GM23338 (cell line): ENCODE measurements at regions not wholly inside any gene's neighbourhood (a gene's known extent, or its start where the extent isn't known, plus 50 kb on each side); places are given as distances from the start of the nearest gene placed in this dataset.

Experiments used
- ATAC-seq: fragments of 200-7000 bp; cut with Tn5 transposase; 3 replicates; pipeline ENCODE4 v1.9.1; 2020
- DNase-seq: peaks from one replicate; pipeline ENCODE4 v3.0.0-alpha.2; 2015; ENCODE audit warnings: low spot score
- H2AFZ ChIP-seq: fragments of 200-600 bp; sonication (generic); 2 replicates; pipeline ENCODE4 v1.8.0; 2016; ENCODE audit warnings: antibody characterized with exemption, mild to moderate bottlenecking, moderate library complexity
- H3F3A ChIP-seq: fragments of 200-600 bp; sonication (generic); replicated peaks from 2 replicates; pipeline ENCODE4 v1.8.0; 2017; ENCODE audit warnings: antibody characterized with exemption, mixed run types, low read depth
- H3K27ac ChIP-seq: fragments of 200-600 bp; sonication (generic); 2 replicates; pipeline ENCODE4 v1.6.1; 2016; ENCODE audit warnings: low read depth
- H3K27me3 ChIP-seq: fragments of 200-600 bp; sonication (generic); 2 replicates; pipeline ENCODE4 v1.8.0; 2016; ENCODE audit warnings: mild to moderate bottlenecking, mixed run types, moderate library complexity; ENCODE audit not compliant: insufficient read depth
- H3K36me3 ChIP-seq: fragments of 200-600 bp; sonication (generic); 2 replicates; pipeline ENCODE4 v1.8.0; 2016; ENCODE audit warnings: mild to moderate bottlenecking; ENCODE audit not compliant: insufficient read depth
- H3K4me1 ChIP-seq: fragments of 200-600 bp; sonication (generic); 2 replicates; pipeline ENCODE4 v1.8.0; 2016; ENCODE audit warnings: mild to moderate bottlenecking, moderate library complexity; ENCODE audit not compliant: insufficient read depth
- H3K4me2 ChIP-seq: fragments of 200-600 bp; sonication (generic); 2 replicates; pipeline ENCODE4 v1.7.1; 2017; ENCODE audit warnings: mixed run types
- H3K4me3 ChIP-seq: fragments of 200-600 bp; sonication (generic); 2 replicates; pipeline ENCODE4 v1.6.1; 2016; ENCODE audit warnings: mixed run types
- H3K79me2 ChIP-seq: fragments of 200-600 bp; sonication (generic); replicated peaks from 2 replicates; pipeline ENCODE4 v1.8.0; 2017; ENCODE audit warnings: mild to moderate bottlenecking; ENCODE audit not compliant: insufficient read depth
- H3K9me2 ChIP-seq: fragments of 200-600 bp; sonication (generic); 2 replicates; pipeline ENCODE4 v1.8.0; 2017; ENCODE audit not compliant: insufficient read depth
- H4K20me1 ChIP-seq: fragments of 200-600 bp; sonication (generic); replicated peaks from 2 replicates; pipeline ENCODE4 v1.8.0; 2017; ENCODE audit warnings: mild to moderate bottlenecking; ENCODE audit not compliant: insufficient read depth
- H3K27ac Mint-ChIP-seq: 2 replicates; pipeline ENCODE4 v1.8.0; 2020; ENCODE audit warnings: inconsistent platforms, mild to moderate bottlenecking, moderate library complexity, mixed read lengths
- H3K27me3 Mint-ChIP-seq: 3 replicates; pipeline ENCODE4 v1.8.0; 2022; ENCODE audit warnings: low read depth, mild to moderate bottlenecking, moderate library complexity, mixed read lengths, inconsistent platforms; ENCODE audit not compliant: insufficient read depth, poor library complexity
- H3K36me3 Mint-ChIP-seq: 3 replicates; pipeline ENCODE4 v1.8.0; 2021; ENCODE audit warnings: low read depth, mild to moderate bottlenecking, inconsistent platforms, moderate library complexity, mixed read lengths
- H3K4me1 Mint-ChIP-seq: 3 replicates; pipeline ENCODE4 v1.8.0; 2020; ENCODE audit warnings: mild to moderate bottlenecking, inconsistent platforms, mixed read lengths
- H3K4me3 Mint-ChIP-seq: 3 replicates; pipeline ENCODE4 v1.8.0; 2021; ENCODE audit warnings: moderate library complexity, mild to moderate bottlenecking, inconsistent platforms, mixed read lengths
- H3K9me3 Mint-ChIP-seq: 3 replicates; pipeline ENCODE4 v1.8.0; 2020; ENCODE audit warnings: moderate library complexity, mild to moderate bottlenecking, inconsistent platforms, mixed read lengths
- EZH2 ChIP-seq: fragments of 200-600 bp; sonication (generic); IDR thresholded peaks from one replicate; pipeline ENCODE4 v1.8.0; 2017; ENCODE audit warnings: antibody characterized with exemption, mild to moderate bottlenecking, low read depth; ENCODE audit not compliant: unreplicated experiment
- JUNB ChIP-seq: IDR thresholded peaks from one replicate; pipeline ENCODE4 v1.6.1; 2016; ENCODE audit warnings: antibody characterized with exemption; ENCODE audit not compliant: unreplicated experiment
- POLR2AphosphoS5 ChIP-seq: IDR thresholded peaks from 2 replicates; pipeline ENCODE4 v1.6.1; 2016; ENCODE audit warnings: antibody characterized with exemption, low read depth
- ZNF331 ChIP-seq: fragments of 250-450 bp; sonication (Bioruptor Pico); IDR thresholded peaks from 2 replicates; pipeline ENCODE4 v1.5.0; 2020; ENCODE audit warnings: low read depth, mild to moderate bottlenecking, moderate library complexity
- TF ChIP-seq, protein P1 (sequence below): IDR thresholded peaks from one replicate; pipeline ENCODE4 v1.6.1; 2018; ENCODE audit warnings: antibody characterized with exemption; ENCODE audit not compliant: unreplicated experiment
- TF ChIP-seq, protein P2 (sequence below): fragments of 250-450 bp; sonication (Bioruptor Pico); IDR thresholded peaks from 2 replicates; pipeline ENCODE4 v1.5.0; 2020; ENCODE audit warnings: mild to moderate bottlenecking, moderate library complexity
- TF ChIP-seq, protein P3 (sequence below): IDR thresholded peaks from 2 replicates; pipeline ENCODE4 v1.6.1; 2016; ENCODE audit warnings: antibody characterized with exemption

DNA sequence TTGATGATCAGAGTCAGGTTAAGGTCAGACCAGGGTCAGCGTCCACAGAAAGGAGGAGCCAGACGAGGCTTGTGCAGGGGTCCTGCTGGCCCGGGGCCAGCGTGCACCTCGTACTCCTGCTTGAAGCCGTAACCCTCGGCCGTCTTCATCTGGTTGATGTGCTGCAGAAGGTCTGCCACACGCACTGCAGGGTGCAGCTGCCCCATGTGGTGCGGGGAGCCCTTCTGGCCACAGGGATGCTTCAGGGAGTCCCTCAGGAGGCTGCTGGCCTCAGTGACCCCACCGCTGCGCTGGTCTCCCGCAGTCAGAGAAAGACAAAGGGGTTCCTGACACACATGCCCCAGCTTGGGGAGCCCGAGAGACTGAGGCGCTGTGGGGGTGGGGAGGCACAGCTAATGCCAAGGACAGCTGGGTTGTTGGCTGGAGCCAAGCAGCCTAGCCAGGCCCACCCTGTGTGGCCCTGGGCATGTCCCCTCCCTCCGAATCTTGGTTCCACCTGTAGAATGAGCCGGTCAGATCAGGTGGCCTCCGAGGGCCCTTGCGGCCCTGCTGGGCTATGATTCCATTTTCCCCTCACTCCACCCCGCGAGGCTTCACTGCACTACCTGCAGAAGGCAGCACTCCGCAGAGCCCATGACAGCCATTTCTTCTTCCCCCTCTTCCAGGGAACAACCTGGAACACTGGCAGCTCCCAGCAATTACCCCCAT lies 251.9 kb downstream of the PTPRU start (continued):
- TF ChIP-seq, protein P1, sequence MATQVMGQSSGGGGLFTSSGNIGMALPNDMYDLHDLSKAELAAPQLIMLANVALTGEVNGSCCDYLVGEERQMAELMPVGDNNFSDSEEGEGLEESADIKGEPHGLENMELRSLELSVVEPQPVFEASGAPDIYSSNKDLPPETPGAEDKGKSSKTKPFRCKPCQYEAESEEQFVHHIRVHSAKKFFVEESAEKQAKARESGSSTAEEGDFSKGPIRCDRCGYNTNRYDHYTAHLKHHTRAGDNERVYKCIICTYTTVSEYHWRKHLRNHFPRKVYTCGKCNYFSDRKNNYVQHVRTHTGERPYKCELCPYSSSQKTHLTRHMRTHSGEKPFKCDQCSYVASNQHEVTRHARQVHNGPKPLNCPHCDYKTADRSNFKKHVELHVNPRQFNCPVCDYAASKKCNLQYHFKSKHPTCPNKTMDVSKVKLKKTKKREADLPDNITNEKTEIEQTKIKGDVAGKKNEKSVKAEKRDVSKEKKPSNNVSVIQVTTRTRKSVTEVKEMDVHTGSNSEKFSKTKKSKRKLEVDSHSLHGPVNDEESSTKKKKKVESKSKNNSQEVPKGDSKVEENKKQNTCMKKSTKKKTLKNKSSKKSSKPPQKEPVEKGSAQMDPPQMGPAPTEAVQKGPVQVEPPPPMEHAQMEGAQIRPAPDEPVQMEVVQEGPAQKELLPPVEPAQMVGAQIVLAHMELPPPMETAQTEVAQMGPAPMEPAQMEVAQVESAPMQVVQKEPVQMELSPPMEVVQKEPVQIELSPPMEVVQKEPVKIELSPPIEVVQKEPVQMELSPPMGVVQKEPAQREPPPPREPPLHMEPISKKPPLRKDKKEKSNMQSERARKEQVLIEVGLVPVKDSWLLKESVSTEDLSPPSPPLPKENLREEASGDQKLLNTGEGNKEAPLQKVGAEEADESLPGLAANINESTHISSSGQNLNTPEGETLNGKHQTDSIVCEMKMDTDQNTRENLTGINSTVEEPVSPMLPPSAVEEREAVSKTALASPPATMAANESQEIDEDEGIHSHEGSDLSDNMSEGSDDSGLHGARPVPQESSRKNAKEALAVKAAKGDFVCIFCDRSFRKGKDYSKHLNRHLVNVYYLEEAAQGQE, result no peak
- no peak for TF ChIP-seq ZNF331

DNA sequence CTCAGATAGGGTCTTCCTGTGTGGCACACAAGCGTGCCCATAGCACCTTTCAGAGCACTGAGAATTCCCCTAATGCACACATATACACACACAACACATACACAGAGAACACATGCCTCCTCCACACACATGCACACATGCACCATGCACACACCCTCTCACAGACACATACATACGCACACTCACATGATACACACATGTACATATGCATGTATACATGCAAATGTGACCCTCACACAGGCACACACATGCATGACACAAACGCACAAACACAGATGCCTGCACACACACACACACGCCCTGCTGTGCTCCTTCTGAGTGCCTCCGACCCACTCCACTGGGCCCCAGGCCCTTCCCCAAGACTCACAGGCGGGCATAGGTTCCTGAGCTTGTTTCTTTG lies 251.0 kb downstream of the PTPRU start:
- DNase-seq (no peak), ATAC-seq (no peak)
- H3K27me3 ChIP-seq, result no peaks in the 10 kb centered on the region
- peaks cover 10% of the 10 kb centered on the region for H3K27me3 Mint-ChIP-seq
- peaks cover 9% of the 10 kb centered on the region for H3K4me1 Mint-ChIP-seq
- H3K4me2 ChIP-seq, result no peak overlapping the region
- H3K27ac Mint-ChIP-seq, result no peak overlapping the region
- H3K4me3 Mint-ChIP-seq, result no peak overlapping the region
- no peaks in the 10 kb centered on the region; the same call in 2 of the 3 replicates for H3K36me3 Mint-ChIP-seq
- H3K4me3 ChIP-seq, result no peak overlapping the region
- H3K36me3 ChIP-seq, result no peaks in the 10 kb centered on the region
- H3F3A ChIP-seq, result no peaks in the 10 kb centered on the region
- no peaks in the 10 kb centered on the region for H3K9me2 ChIP-seq
- no peak overlapping the region for H2AFZ ChIP-seq
- H3K9me3 Mint-ChIP-seq, result no peaks in the 10 kb centered on the region; the same call in 2 of the 3 replicates
- H4K20me1 ChIP-seq, result no peaks in the 10 kb centered on the region
- no peaks in the 10 kb centered on the region for H3K4me1 ChIP-seq
- no peak overlapping the region for H3K27ac ChIP-seq
- no peaks in the 10 kb centered on the region for H3K79me2 ChIP-seq
- TF ChIP-seq POLR2AphosphoS5 (no peak), JUNB (no peak), EZH2 (no peak)
- TF ChIP-seq, protein P2, sequence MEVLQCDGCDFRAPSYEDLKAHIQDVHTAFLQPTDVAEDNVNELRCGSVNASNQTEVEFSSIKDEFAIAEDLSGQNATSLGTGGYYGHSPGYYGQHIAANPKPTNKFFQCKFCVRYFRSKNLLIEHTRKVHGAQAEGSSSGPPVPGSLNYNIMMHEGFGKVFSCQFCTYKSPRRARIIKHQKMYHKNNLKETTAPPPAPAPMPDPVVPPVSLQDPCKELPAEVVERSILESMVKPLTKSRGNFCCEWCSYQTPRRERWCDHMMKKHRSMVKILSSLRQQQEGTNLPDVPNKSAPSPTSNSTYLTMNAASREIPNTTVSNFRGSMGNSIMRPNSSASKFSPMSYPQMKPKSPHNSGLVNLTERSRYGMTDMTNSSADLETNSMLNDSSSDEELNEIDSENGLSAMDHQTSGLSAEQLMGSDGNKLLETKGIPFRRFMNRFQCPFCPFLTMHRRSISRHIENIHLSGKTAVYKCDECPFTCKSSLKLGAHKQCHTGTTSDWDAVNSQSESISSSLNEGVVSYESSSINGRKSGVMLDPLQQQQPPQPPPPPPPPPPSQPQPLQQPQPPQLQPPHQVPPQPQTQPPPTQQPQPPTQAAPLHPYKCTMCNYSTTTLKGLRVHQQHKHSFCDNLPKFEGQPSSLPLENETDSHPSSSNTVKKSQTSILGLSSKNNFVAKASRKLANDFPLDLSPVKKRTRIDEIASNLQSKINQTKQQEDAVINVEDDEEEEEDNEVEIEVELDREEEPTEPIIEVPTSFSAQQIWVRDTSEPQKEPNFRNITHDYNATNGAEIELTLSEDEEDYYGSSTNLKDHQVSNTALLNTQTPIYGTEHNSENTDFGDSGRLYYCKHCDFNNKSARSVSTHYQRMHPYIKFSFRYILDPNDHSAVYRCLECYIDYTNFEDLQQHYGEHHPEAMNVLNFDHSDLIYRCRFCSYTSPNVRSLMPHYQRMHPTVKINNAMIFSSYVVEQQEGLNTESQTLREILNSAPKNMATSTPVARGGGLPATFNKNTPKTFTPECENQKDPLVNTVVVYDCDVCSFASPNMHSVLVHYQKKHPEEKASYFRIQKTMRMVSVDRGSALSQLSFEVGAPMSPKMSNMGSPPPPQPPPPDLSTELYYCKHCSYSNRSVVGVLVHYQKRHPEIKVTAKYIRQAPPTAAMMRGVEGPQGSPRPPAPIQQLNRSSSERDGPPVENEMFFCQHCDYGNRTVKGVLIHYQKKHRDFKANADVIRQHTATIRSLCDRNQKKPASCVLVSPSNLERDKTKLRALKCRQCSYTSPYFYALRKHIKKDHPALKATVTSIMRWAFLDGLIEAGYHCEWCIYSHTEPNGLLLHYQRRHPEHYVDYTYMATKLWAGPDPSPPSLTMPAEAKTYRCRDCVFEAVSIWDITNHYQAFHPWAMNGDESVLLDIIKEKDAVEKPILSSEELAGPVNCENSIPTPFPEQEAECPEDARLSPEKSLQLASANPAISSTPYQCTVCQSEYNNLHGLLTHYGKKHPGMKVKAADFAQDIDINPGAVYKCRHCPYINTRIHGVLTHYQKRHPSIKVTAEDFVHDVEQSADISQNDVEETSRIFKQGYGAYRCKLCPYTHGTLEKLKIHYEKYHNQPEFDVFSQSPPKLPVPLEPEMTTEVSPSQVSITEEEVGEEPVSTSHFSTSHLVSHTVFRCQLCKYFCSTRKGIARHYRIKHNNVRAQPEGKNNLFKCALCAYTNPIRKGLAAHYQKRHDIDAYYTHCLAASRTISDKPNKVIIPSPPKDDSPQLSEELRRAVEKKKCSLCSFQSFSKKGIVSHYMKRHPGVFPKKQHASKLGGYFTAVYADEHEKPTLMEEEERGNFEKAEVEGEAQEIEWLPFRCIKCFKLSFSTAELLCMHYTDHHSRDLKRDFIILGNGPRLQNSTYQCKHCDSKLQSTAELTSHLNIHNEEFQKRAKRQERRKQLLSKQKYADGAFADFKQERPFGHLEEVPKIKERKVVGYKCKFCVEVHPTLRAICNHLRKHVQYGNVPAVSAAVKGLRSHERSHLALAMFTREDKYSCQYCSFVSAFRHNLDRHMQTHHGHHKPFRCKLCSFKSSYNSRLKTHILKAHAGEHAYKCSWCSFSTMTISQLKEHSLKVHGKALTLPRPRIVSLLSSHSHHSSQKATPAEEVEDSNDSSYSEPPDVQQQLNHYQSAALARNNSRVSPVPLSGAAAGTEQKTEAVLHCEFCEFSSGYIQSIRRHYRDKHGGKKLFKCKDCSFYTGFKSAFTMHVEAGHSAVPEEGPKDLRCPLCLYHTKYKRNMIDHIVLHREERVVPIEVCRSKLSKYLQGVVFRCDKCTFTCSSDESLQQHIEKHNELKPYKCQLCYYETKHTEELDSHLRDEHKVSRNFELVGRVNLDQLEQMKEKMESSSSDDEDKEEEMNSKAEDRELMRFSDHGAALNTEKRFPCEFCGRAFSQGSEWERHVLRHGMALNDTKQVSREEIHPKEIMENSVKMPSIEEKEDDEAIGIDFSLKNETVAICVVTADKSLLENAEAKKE (CRISPR knock-in tag), result no peak
- TF ChIP-seq, protein P3, sequence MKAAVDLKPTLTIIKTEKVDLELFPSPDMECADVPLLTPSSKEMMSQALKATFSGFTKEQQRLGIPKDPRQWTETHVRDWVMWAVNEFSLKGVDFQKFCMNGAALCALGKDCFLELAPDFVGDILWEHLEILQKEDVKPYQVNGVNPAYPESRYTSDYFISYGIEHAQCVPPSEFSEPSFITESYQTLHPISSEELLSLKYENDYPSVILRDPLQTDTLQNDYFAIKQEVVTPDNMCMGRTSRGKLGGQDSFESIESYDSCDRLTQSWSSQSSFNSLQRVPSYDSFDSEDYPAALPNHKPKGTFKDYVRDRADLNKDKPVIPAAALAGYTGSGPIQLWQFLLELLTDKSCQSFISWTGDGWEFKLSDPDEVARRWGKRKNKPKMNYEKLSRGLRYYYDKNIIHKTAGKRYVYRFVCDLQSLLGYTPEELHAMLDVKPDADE, result no peak
